ENCODE measurements at regions not wholly inside any gene's neighbourhood (a gene's known extent, or its start where the extent isn't known, plus 50 kb on each side); places are given as distances from the start of the nearest gene placed in this dataset.

DNA sequence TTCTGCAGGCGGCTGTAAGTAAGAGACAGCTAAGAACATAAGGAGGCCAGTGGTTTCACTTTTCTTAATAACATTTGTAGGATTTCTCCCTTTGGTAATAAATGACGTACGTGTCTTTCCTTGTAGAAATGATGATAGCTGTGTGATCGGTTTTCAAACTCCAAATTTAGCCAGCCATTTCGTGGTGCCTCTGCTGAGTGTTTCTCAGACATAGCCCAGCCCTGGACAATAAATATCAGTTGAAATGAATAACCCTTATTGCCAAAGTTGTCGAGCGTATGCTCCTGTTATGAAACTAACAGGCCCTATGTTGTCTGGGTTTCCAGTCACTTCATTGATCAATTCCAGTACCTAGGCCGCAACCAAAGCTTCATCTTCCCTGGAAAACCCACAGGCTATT, 75.0 kb upstream of the MSX2 start:
- TF ChIP-seq, protein P1, sequence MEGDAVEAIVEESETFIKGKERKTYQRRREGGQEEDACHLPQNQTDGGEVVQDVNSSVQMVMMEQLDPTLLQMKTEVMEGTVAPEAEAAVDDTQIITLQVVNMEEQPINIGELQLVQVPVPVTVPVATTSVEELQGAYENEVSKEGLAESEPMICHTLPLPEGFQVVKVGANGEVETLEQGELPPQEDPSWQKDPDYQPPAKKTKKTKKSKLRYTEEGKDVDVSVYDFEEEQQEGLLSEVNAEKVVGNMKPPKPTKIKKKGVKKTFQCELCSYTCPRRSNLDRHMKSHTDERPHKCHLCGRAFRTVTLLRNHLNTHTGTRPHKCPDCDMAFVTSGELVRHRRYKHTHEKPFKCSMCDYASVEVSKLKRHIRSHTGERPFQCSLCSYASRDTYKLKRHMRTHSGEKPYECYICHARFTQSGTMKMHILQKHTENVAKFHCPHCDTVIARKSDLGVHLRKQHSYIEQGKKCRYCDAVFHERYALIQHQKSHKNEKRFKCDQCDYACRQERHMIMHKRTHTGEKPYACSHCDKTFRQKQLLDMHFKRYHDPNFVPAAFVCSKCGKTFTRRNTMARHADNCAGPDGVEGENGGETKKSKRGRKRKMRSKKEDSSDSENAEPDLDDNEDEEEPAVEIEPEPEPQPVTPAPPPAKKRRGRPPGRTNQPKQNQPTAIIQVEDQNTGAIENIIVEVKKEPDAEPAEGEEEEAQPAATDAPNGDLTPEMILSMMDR (conservative IDR thresholded peaks at IDR 0.05 in 1 of 2, IDR thresholded peaks at IDR 0.05 in 1 of 2; ENCODE audit: extremely low read depth in 1 of 2, insufficient read depth in 1 of 2, low read depth in 1 of 2, low read length in 2 of 2) = no peak
- no peak for TF ChIP-seq EZH2 (IDR thresholded peaks at IDR 0.05; ENCODE audit: borderline replicate concordance, low read length)

Measured in mammary epithelial cell (primary cell).